ENCODE measurements at regions not wholly inside any gene's neighbourhood (a gene's known extent, or its start where the extent isn't known, plus 50 kb on each side); places are given as distances from the start of the nearest gene placed in this dataset.

DNA sequence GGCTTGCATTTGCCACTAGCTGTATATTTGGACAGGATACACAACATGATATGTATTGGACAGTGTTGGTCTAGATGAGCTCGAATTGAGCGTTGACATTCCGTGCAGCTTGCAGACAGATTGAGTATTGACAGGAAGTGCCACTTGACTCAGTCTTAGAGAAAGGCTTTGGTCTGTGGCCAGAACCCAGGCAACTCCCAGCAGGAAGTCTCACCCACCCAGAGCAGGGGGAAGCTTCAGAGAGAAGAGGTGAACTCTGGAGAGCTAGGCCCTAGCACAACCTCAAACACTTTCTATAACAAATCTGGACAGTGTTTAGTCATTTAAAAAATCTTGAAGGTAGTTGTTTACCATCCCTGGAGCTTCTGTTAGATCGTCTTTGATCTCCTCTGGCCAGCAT is 280.5 kb downstream of the FBXW7 start:
- no peak overlapping the region for H3T11ph ChIP-seq (ENCODE audit: low read length)
- H3K56ac ChIP-seq (ENCODE audit: insufficient read length, low read depth, low read length) = no peak overlapping the region
- no peaks in the 10 kb centered on the region for H4K20me1 ChIP-seq (ENCODE audit: control insufficient read depth, insufficient read depth, insufficient read length)
- H3K4me1 Mint-ChIP-seq = peaks cover 0 to 5% of the 10 kb centered on the region in 2 experiments; a peak in 2 of 4 replicates
- H3K9ac ChIP-seq (ENCODE audit: extremely low read depth, insufficient read length, low read length) = no peak overlapping the region
- no peak overlapping the region for H3K4ac ChIP-seq (ENCODE audit: low read depth, low read length)
- no peak overlapping the region for H3K27ac ChIP-seq (ENCODE audit: insufficient read length, low read depth, low read length)
- H4K5ac ChIP-seq (ENCODE audit: insufficient read length, low read depth, low read length) = no peak overlapping the region
- H3K9me3 ChIP-seq (ENCODE audit: control insufficient read depth, low read depth, low read length) = no peaks in the 10 kb centered on the region
- no peak overlapping the region for H3K4me2 ChIP-seq (ENCODE audit: insufficient read depth, insufficient read length, low read length)
- no CpG with 5 or more reads among the region's 4 CpGs for WGBS (ENCODE audit: extremely low coverage, insufficient read length, low lambda C conversion rate)
- H4K91ac ChIP-seq (ENCODE audit: insufficient read length, low read depth, low read length) = no peak overlapping the region
- H3K27me3 ChIP-seq (ENCODE audit: insufficient read depth, low read length) = no peaks in the 10 kb centered on the region
- peaks cover 0 to 11% (median 6%) of the 10 kb centered on the region in 3 experiments; a peak in 4 of 7 replicates for H3K36me3 Mint-ChIP-seq (ENCODE audit: insufficient read depth in 1 of 3, low read depth in 3 of 3)
- H3K18ac ChIP-seq (ENCODE audit: insufficient read length, low read depth, low read length) = no peak overlapping the region
- no peak overlapping the region for H3K27ac Mint-ChIP-seq
- H2AK5ac ChIP-seq (ENCODE audit: insufficient read length, low read length) = no peak overlapping the region
- H3K79me2 ChIP-seq (ENCODE audit: insufficient read depth, low read length) = no peaks in the 10 kb centered on the region
- no peaks in the 10 kb centered on the region for H3K27me3 Mint-ChIP-seq (ENCODE audit: low read depth)
- no peak overlapping the region for H2AFZ ChIP-seq (ENCODE audit: low read length)
- H3K79me1 ChIP-seq (ENCODE audit: insufficient read depth, low read depth, low read length, poor library complexity, severe bottlenecking) = no peaks in the 10 kb centered on the region
- no peak overlapping the region for H2BK120ac ChIP-seq (ENCODE audit: low read depth, low read length, poor library complexity, severe bottlenecking)
- TF ChIP-seq, protein P1, sequence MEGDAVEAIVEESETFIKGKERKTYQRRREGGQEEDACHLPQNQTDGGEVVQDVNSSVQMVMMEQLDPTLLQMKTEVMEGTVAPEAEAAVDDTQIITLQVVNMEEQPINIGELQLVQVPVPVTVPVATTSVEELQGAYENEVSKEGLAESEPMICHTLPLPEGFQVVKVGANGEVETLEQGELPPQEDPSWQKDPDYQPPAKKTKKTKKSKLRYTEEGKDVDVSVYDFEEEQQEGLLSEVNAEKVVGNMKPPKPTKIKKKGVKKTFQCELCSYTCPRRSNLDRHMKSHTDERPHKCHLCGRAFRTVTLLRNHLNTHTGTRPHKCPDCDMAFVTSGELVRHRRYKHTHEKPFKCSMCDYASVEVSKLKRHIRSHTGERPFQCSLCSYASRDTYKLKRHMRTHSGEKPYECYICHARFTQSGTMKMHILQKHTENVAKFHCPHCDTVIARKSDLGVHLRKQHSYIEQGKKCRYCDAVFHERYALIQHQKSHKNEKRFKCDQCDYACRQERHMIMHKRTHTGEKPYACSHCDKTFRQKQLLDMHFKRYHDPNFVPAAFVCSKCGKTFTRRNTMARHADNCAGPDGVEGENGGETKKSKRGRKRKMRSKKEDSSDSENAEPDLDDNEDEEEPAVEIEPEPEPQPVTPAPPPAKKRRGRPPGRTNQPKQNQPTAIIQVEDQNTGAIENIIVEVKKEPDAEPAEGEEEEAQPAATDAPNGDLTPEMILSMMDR (conservative IDR thresholded peaks at IDR 0.05) = no peak
- DNase-seq = no peak
- no peak overlapping the region for H2BK20ac ChIP-seq (ENCODE audit: low read depth, low read length, poor library complexity, severe bottlenecking)
- H2BK5ac ChIP-seq (ENCODE audit: insufficient read length, low read length) = no peak overlapping the region
- no peak overlapping the region for H3K4me3 Mint-ChIP-seq
- H3K23ac ChIP-seq (ENCODE audit: insufficient read length, low read depth, low read length) = no peak overlapping the region
- H3K23me2 ChIP-seq (ENCODE audit: insufficient read length, low read depth, low read length, poor library complexity, severe bottlenecking) = no peaks in the 10 kb centered on the region
- H4K8ac ChIP-seq (replicated peaks; ENCODE audit: insufficient read length, low read depth, low read length) = no peak overlapping the region
- H2BK12ac ChIP-seq (ENCODE audit: insufficient read length, low read depth, low read length) = no peak overlapping the region
- peaks cover 4% of the 10 kb centered on the region for H3K4me1 ChIP-seq (ENCODE audit: insufficient read depth, low read length)
- no peak overlapping the region for H2BK15ac ChIP-seq (ENCODE audit: low read depth, low read length)
- H3K9me3 Mint-ChIP-seq = peaks cover 5 to 14% of the 10 kb centered on the region in 2 experiments
- H3K14ac ChIP-seq (ENCODE audit: insufficient read depth, low read length) = no peak overlapping the region; the same call in 1 of the 2 replicates
